ENCODE measurements at regions not wholly inside any gene's neighbourhood (a gene's known extent, or its start where the extent isn't known, plus 50 kb on each side); places are given as distances from the start of the nearest gene placed in this dataset.
"Not testable (repeated sequence)": the region's sequence is repeated elsewhere in the genome, so short reads cannot be mapped to it uniquely, and the experiment has no call there.

GRCh38 chr1:120619867-120620692, 103.7 kb upstream of the NBPF26 start:
- DNase-seq, result not testable (repeated sequence)

GRCh38 chr1:120620693-120620969, 103.1 kb upstream of the NBPF26 start:
- not testable (repeated sequence) for DNase-seq

GRCh38 chr1:120621278-120621677, 102.5 kb upstream of the NBPF26 start:
- DNase-seq, result not testable (repeated sequence)

GRCh38 chr1:120623539-120623938, 100.2 kb upstream of the NBPF26 start:
- not testable (repeated sequence) for DNase-seq

GRCh38 chr1:120624565-120625064, 99.1 kb upstream of the NBPF26 start:
- not testable (repeated sequence) for DNase-seq

- not testable (repeated sequence) for DNase-seq
These were observed 93.8 kb upstream of the NBPF26 start for GRCh38 chr1:120629832-120630455.

GRCh38 chr1:120634816-120635806, 88.6 kb upstream of the NBPF26 start:
- not testable (repeated sequence) for DNase-seq

GRCh38 chr1:120640261-120641013, 83.3 kb upstream of the NBPF26 start:
- not testable (repeated sequence) for DNase-seq

- not testable (repeated sequence) for DNase-seq
These were observed 82.8 kb upstream of the NBPF26 start for GRCh38 chr1:120641014-120641302.

- not testable (repeated sequence) for DNase-seq
These were observed 76.6 kb upstream of the NBPF26 start for GRCh38 chr1:120647182-120647581.

GRCh38 chr1:120648915-120649623, 74.7 kb upstream of the NBPF26 start:
- not testable (repeated sequence) for DNase-seq

GRCh38 chr1:120649730-120650129, 74.0 kb upstream of the NBPF26 start:
- not testable (repeated sequence) for DNase-seq

- not testable (repeated sequence) for DNase-seq
These were observed 69.6 kb upstream of the NBPF26 start for GRCh38 chr1:120654114-120654513.

- DNase-seq, result not testable (repeated sequence)
These were observed 68.4 kb upstream of the NBPF26 start for GRCh38 chr1:120655394-120655793.

GRCh38 chr1:120656116-120656515, 67.6 kb upstream of the NBPF26 start:
- not testable (repeated sequence) for DNase-seq

- not testable (repeated sequence) for DNase-seq
These were observed 65.9 kb upstream of the NBPF26 start for GRCh38 chr1:120657804-120658203.

- not testable (repeated sequence) for DNase-seq
These were observed 65.1 kb upstream of the NBPF26 start for GRCh38 chr1:120658622-120659021.

GRCh38 chr1:120659133-120659532, 64.6 kb upstream of the NBPF26 start:
- DNase-seq, result not testable (repeated sequence)

- not testable (repeated sequence) for DNase-seq
These were observed 59.1 kb upstream of the NBPF26 start for GRCh38 chr1:120664376-120665249.

- DNase-seq, result not testable (repeated sequence)
These were observed 58.5 kb upstream of the NBPF26 start for GRCh38 chr1:120665250-120665577.

- DNase-seq, result not testable (repeated sequence)
These were observed 55.6 kb upstream of the NBPF26 start for GRCh38 chr1:120668187-120668586.

All from NCI-H774 (cell line).